HG02885 (cell line): ENCODE measurements at regions not wholly inside any gene's neighbourhood (a gene's known extent, or its start where the extent isn't known, plus 50 kb on each side); places are given as distances from the start of the nearest gene placed in this dataset.
"Not testable (repeated sequence)": the region's sequence is repeated elsewhere in the genome, so short reads cannot be mapped to it uniquely, and the experiment has no call there.

Source experiments
- ATAC-seq: cut with Tn5 transposase; IDR thresholded peaks from one replicate; pipeline ENCODE4 v1.9.1; 2021; ENCODE audit warnings: mild to moderate bottlenecking; ENCODE audit not compliant: unreplicated experiment, poor library complexity

DNA sequence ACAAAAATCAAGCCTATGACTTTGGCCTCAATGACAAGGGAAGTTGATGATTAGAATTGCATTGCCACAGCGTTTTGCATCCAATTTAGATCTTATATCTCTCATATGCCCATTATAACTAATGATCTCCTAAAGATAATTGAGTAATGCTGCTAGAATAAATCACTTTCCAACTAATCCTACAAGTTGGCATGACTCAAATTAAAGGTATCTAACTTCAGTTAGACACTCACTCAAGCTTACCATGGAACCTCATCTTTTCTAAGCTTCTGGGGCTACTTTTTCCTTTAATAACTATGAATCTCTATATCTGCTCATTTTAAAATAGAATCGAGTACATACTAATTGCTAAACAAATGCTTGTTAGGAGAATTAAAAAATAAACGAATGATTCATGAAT is 427.8 kb downstream of the BTG1 start:
- ATAC-seq: no peak

DNA sequence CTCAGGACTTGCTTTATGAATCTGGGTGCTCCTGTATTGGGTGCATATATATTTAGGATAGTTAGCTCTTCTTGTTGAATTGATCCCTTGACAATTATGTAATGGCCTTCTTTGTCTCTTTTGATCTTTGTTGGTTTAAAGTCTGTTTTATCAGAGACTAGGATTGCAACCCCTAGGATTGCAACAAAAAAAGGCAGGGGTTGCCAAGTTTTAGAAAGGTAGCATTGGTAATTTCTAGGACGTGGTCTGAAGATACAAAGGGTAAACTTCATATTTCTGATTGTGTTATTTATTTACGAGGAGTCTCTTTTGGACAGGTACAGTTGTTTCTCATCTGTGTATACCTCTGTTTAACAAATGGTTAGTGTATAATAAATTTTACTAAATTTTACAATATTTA is 433.7 kb downstream of the BTG1 start:
- ATAC-seq: not testable (repeated sequence)

DNA sequence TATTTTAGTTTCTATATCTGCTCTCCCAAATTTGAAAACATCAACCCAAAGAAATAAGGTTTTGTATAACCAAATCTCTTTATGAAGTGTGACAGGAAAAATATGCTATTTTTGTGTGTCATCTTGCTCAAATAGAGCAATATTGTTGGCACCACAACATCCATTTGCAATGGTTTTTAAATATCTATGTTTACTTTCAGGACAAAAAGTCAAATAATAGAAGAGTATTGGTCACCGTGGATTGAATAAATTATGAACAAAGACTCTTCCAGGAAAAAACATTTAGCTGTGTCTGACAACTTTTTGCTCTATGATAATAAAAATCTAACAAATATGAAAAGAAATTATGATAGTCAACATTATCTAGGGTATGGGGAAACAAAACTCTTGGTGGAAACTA is 439.2 kb downstream of the BTG1 start:
- no peak for ATAC-seq

DNA sequence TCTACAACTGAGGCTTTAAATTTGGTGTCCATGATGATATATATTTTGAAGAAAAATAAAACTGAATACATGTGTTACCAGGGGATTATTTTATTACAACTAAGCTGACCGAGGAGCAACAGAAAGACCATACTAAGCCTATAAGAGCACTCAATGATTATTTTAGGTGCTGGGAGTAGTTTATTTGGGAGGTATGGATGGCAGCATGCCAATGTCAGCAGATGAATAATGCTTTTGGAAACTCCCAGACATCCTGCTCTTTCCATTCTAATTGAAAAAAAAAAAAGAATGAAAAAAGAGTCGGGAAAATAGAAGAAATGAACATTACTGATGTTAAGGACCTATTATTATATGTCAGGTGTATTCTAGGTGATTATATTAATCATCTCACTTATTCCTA is 441.2 kb downstream of the BTG1 start:
- no peak for ATAC-seq

DNA sequence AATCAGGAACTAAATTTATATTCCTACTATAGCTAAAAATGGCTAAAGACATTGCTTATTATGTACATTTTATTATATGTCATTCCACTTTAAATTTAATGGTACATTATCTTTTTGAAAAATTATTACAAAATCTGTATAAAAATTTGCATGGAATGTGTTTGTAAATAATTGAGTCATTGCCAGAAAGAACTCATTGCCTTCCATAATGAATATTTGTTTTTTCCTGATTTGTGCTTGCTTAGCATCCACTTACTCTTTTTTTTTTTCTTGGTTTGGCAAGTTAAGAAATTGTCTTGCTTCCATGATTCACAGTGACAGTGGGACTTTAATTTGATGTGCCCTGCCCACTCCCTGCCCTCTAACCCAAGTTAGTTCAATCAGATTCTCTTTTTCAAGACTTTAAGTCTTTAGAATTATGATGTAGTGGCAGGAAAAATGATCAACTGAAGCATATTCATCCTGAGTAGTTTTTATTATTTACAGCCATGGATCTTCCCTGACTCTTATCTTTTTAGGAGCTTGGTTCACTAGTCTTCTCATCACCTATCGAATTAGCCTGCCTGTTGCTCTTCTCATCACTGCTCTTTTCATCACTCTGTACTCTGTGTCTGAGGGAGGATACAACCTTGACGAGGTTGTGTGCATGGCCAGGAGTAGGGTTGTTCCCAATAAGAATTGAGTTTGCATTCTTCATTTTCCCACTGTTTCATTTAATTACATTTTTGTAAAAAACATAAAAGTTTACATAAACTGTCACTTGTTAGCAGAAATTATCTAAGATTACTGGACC is 442.0 kb downstream of the BTG1 start:
- ATAC-seq: no peak

DNA sequence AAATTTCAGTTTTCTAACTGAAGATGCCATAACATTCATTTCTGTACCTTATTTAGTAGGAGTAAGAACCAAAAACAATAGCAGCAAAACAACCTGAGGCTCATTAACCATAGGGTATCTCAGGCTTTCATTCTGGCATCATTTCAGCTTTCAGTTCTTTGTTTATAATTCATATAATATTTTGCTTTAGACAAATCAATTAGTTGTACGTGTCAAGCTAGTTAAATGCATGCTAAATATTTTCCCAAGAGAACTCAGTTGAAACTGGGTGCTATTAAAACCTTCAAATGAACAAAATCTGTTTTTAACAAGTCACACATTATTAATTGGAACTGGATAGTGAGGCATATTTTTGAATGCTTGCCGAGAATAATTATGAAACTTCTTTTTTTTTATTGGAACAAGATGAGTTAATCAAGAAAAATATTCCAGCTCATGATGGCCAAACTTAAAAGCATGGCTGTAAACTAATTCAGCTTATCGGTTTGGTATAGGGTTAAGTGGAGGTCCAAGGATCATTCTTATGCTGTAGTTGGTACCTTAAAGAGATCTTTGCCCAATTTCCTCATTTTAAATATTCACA is 442.7 kb downstream of the BTG1 start:
- no peak for ATAC-seq

DNA sequence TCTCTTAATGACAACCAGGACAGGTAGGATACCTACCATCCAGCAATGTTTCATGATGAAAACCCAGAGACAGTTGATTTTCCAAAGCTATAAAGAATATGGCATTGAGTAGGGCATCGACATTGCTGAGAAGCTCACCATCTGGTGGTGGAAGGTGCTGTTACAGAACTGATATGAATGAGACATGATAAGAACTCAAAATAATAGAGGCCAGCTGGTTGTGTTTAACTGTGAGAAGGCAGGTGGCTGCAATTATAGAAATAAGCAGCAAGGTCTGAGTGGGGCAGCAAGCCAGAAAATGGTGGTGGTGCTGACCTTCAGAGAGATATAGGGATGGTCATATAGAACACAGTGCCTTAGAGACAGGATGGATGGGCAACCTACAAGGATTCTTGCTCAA is 449.7 kb downstream of the BTG1 start:
- ATAC-seq: no peak

DNA sequence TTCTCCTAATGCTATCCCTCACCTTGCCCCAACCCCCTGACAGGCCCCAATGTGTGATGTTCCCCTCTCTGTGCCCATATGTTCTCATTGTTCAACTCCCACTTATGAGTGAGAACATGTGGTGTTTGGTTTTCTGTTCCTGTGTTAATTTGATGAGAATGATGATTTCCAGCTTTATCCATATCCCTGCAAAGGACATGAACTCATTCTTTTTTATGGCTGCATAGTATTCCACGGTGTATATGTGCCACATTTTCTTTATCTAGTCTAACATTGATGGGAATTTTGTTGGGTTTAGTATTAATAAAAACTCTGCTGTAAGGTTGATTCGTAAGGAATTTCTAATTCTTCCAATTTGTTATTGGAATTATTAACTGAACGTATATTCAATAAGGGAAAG is 450.2 kb downstream of the BTG1 start:
- ATAC-seq: not testable (repeated sequence)

DNA sequence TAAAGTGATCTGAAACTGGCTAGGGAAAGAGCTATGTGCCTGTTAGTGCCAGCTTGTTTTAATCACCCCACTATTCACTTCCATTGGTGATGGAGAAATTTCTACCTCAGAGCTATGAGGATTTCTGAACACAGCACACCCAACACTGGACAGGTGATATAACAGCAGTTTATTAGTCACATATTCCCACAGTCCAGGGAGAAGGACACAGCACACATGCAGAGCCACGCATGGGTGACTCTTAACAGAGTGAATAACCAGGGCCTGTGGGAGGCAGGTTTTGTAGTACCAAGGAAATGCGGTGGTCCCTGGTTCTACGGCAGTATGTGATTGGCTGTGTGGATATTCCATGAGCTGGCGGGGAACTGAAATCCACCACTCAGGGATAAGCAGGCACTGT is 455.1 kb downstream of the BTG1 start:
- no peak for ATAC-seq

DNA sequence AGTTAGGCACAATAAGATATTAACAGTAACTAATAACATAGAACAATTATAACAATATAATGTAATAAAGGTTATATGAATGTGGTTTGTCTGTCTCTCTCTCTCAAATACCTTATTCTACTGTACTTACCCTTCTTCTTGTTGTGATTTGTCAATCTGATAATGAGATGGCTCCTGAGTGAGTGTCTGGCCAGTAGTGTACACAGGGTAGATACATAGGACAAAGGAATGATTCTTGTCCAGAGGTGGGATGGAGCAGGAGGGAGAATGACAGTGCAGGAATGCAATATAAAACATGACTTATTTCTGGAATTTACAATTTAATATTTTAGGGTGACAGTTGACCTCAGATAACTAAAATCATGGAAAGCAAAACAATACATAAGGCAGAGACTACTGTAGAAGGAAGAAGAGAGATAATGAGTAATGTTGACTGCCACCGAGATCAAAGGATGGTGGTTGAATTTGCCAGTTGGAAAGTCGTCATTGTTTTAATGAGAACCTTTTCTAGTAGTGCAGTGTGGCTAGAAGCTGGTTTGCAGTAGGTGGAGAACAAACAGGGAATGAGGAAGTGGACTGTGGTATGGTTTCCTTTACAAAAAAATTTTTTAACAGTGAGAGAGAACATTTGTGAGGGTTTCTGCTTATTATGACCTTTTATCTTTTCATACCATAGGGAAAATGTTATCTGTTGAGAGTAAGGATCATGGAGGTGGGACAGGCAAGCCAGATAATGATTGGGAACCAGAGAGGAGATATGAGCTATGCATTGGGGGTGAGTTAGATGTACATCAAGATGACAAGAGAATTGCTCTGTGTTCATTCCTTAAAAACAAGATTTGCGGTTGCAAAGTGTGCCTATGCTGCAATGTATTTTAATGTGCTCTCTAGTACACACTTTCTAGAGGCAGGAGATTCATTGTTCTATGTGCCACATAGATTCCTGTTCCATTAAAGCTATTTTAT is 458.3 kb downstream of the BTG1 start:
- ATAC-seq: peak; percentile 75

DNA sequence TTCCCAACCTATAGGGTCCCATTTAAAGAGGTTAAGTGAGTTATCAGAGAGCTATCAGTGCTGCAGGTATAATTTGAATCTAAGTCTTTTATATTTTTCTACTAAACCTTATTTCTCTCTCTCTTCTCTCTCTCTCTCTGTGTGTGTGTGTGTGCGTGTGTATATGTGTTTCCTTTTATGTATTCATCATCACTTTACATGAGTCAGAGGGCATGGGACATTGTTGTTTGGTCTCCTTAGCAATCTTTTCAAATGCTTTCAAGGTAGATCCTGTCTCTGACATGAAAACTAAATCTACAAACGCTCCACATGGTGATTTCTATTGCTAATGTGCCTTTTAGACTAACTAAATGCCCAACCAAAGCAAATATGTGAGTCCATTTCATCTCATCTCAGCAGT is 459.7 kb downstream of the BTG1 start:
- no peak for ATAC-seq

DNA sequence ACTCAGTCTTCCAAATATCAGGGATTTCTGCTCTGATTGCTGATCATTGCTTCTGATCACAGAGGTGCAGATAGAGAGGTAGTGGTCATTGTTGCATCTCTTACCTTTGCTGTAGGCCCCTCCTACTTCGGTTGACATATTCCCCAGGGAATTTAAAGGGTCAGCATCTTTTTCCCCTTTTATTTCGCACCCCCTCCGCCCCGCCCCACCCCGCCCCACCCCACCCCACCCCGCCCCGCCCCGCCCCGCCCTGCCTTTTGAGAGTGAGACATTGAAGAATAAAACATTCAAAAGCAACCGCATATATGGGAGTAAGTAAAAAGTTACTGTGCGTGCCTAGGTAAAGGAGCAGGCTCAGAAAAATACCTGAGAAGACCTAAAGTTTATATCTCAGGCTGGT is 463.9 kb downstream of the BTG1 start:
- no peak for ATAC-seq

DNA sequence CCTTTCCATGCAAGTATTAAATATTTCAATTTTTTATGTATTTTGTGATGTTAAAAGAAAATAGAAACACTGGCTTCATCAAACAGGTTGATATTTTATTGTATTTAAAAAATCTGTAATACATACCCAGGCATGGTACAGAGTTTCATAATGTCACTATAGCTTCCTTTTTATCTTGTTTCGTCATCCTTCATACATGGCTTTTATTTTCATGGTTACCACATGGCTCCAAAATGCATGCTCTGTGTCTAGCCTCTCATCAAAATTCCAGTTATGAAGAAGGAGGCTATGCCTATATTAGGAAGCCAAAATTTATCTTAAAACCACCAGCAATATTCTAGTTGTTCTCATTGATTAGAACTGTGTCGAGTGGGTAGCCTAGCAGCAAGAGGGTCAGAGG is 464.8 kb downstream of the BTG1 start:
- no peak for ATAC-seq

DNA sequence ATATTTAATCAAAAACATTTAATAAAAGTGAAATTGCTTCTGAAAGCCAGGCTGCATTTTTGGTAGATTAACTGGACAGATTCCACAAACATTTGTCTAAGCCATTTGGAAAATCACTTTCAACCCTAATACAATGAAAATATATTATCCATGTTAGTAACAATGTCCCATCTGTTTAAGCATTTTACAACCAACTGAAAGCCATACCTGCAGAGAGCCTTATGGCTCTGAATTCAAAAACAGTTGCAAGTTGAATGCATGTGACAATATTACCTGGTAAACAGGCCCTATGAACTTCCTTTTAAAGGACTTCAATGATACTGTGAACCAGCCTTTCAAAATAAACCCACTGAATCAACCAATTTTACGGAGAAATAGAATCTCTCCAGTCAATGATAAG is 468.1 kb downstream of the BTG1 start:
- ATAC-seq: no peak

DNA sequence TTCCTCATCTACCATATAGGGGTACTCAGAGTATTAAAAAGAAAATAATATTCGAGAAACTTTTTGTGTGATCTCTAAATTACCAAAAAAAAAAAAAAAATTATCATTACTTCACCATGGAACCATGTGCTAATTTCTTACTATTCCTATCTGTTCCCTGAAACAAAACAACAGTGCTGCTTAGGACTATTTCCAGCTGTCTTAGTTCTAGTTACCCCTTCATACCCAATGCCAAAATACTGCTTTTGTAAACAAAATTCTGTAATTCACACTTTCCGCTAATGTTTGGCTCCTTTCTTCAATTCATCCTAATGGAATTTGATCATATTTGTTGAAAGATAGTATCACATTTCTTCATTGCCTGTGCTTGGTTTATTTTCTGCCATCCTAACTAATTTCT is 470.2 kb downstream of the BTG1 start:
- no peak for ATAC-seq

DNA sequence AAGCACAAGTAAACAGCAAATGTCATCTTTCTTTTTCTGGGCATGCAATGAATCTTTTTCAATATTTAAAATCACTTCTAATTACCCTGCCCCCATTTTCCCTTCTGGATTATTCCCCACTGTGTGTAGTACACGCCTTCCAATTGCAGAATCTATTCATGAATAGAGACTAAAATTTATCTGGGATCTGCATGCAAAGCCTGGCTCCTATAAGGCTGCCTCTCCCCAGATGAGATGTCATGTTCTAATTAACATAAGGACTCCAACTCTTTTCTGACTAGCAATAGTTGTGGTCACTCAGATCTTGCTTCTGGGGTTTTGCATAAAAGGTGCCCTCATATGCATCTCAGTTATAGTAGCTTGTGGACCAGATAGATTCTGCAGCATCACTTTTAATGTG is 473.5 kb downstream of the BTG1 start:
- no peak for ATAC-seq

DNA sequence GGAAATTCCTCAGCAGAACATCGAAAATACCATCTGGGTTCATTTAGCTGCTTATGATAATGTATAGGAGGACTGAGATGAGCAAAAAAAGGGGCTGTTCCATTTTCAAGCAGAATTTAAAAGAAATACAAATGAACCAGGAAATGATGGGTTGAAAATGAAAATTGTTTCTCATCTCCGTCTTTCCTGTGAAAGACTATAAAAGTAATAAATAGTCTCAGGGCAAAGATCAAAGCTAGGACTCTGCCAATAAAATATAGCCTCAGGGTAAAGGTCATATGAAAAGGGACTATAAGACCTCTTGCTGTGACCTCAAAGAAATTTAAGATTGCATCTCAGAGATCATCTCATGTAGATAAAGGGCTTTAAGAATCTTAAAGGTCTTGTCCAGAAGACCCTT is 478.0 kb downstream of the BTG1 start:
- no peak for ATAC-seq

DNA sequence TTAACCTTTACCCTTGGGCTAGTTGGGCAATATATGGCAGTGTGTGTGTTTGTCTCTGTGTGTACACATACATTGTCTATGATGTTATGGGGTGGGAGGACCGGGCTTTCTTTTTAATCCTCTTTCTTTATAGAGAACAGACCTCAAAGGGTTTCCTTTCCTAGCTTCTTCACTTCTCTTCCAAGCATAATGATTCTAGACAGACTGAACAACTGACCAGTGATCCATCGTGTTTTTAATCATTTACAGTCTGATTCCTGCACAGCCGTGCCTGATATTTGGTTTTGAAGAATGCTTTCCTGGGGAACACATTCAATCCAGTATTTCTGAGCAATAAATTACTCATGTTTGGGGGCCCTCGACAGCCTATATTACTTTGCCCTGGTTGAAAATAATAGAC is 481.1 kb upstream of the DCN start:
- ATAC-seq: no peak

DNA sequence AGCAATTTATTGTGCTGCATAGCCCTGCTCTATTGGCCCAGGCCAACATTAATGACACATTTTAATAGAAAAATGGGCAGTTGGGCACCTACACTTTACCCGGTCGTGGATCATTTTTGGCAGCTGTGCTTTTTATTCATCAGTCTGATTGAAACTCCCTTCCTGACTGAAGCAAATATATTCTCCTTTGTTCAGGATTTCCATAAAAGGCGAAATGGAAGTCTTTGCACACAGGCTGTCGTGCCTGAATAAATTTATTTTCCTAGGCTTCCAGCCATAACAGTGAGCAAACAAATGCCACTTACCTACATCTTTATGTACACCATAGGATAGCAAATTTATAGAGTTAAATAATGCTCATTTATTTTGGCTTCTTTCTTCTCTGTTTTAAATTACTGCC is 480.7 kb upstream of the DCN start:
- ATAC-seq: no peak

DNA sequence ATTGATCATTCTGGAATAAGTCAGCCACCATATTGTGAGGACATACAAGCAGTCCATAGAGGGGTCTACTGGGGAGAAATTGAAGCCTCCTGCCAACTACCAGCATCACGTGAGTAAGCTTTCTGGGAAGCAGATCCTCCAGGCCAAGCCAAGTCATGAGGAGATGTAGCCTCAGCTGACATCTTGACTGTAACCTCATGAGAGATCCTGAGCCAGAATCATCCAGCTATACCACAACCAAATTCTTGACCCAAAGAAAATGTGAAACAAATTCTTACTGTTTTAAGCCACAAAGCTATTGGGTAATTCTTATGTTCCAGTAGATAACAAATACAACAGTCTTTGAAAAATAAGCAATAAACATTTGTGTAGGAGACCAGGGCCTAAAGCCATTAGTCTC is 479.4 kb upstream of the DCN start:
- no peak for ATAC-seq

DNA sequence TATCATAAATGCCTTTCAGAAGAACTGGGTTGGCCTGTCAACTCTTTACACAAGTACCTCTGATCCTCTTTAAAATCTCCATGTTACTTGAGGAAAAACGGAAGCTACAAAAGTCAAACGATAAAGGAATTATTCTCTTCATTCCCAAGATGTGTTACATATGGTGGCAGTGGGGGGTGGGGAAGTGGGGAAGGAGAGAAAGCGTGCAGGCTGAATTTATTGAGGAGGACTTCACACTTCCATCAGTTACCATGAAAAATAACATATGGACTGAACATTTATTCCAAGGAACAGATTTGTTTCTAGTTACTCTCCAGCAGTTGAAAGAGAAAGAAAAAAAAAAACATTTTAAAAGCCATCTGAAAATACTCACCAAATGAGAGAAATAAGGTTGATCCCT is 474.4 kb upstream of the DCN start:
- ATAC-seq: no peak
